ENCODE measurements at regions not wholly inside any gene's neighbourhood (a gene's known extent, or its start where the extent isn't known, plus 50 kb on each side); places are given as distances from the start of the nearest gene placed in this dataset.

- no peak for TF ChIP-seq CTCF (tag by site-specific recombination; IDR thresholded peaks at IDR 0.05)
- no peak for TF ChIP-seq TSHZ1 (tag by site-specific recombination; IDR thresholded peaks at IDR 0.05; ENCODE audit: borderline replicate concordance)
- no peak for TF ChIP-seq ZNF639 (tag by site-specific recombination; IDR thresholded peaks at IDR 0.05)
- no peak for TF ChIP-seq ZNF404 (tag by site-specific recombination; IDR thresholded peaks at IDR 0.05)
- TF ChIP-seq SP2 (tag by site-specific recombination; IDR thresholded peaks at IDR 0.05) = no peak
- no peak for TF ChIP-seq KLF10 (tag by site-specific recombination; IDR thresholded peaks at IDR 0.05)
- TF ChIP-seq ZNF670 (tag by site-specific recombination; IDR thresholded peaks at IDR 0.05; ENCODE audit: low read depth) = no peak
- no peak for TF ChIP-seq ZNF138 (tag by site-specific recombination; IDR thresholded peaks at IDR 0.05; ENCODE audit: borderline replicate concordance)
- no peak for TF ChIP-seq ZBTB26 (tag by site-specific recombination; optimal IDR thresholded peaks at IDR 0.05)
- TF ChIP-seq PRDM2 (tag by site-specific recombination; IDR thresholded peaks at IDR 0.05; ENCODE audit: borderline replicate concordance) = no peak
- no peak for TF ChIP-seq YY1 (tag by site-specific recombination; IDR thresholded peaks at IDR 0.05)
- no peak for TF ChIP-seq ZNF785 (tag by site-specific recombination; IDR thresholded peaks at IDR 0.05)
- no peak for TF ChIP-seq ZNF544 (tag by site-specific recombination; IDR thresholded peaks at IDR 0.05)
Observed at GRCh38 chr7:57328457-57328856, 121.5 kb upstream of the ZNF716 start.

Measured in HEK293 (cell line).